ENCODE measurements at regions not wholly inside any gene's neighbourhood (a gene's known extent, or its start where the extent isn't known, plus 50 kb on each side); places are given as distances from the start of the nearest gene placed in this dataset.

- WGBS (ENCODE audit: missing lambda C conversion rate): 1% methylated on average over 2 of the region's 2 CpGs
- ChIA-PET POLR2A (no interaction called here), CTCF (interaction anchor here (1.2 kb wide), 1 partner anchor 9 kb away, joined by 4 read pairs; no protein-coding TSS in a partner anchor)
- H3K4me1 ChIP-seq: no peaks in the 10 kb centered on the region
- TF ChIP-seq REST (IDR thresholded peaks at IDR 0.05): no peak
- TF ChIP-seq RARB (CRISPR knock-in tag; IDR thresholded peaks at IDR 0.05): no peak
- no peak for TF ChIP-seq ZC3H11A (IDR thresholded peaks at IDR 0.05)
- no peak for TF ChIP-seq FOSB (CRISPR knock-in tag; IDR thresholded peaks at IDR 0.05)
- TF ChIP-seq CBX8 (IDR thresholded peaks at IDR 0.05): no peak
- TF ChIP-seq KDM1A (IDR thresholded peaks at IDR 0.05; ENCODE audit: low read depth): no peak
- no peak for TF ChIP-seq ATOH8 (CRISPR knock-in tag; IDR thresholded peaks at IDR 0.05; ENCODE audit: low read depth)
- TF ChIP-seq MAZ (IDR thresholded peaks at IDR 0.05; ENCODE audit: borderline replicate concordance, low read depth, low read length): no peak
- TF ChIP-seq POLR2AphosphoS2 (conservative IDR thresholded peaks at IDR 0.05; ENCODE audit: low read length): no peak
- no peak for TF ChIP-seq HDAC2 (IDR thresholded peaks at IDR 0.05)
- TF ChIP-seq JUNB (IDR thresholded peaks at IDR 0.05): no peak
- TF ChIP-seq MAX (IDR thresholded peaks at IDR 0.05): no peak
- no peak for ATAC-seq
- H3K27ac ChIP-seq: no peak overlapping the region
- H3K9me3 ChIP-seq: no peaks in the 10 kb centered on the region
- no peak for FAIRE-seq
- DNase-seq (ENCODE audit: low read depth in 1 of 2, low spot score in 1 of 2): no peak
- no peak overlapping the region for H3K4me3 ChIP-seq
- no peak overlapping the region for H3K4me2 ChIP-seq
These were observed 249.2 kb upstream of the CCNH start for GRCh38 chr5:87661784-87662566.

- TF ChIP-seq ATOH8 (CRISPR knock-in tag; IDR thresholded peaks at IDR 0.05; ENCODE audit: low read depth) (no peak), EHMT2 (IDR thresholded peaks at IDR 0.05; ENCODE audit: low read depth) (no peak), E2F6 (IDR thresholded peaks at IDR 0.05; ENCODE audit: borderline replicate concordance, low read depth) (no peak), BHLHE40 (IDR thresholded peaks at IDR 0.05; ENCODE audit: low read depth, low read length) (no peak), ZC3H11A (IDR thresholded peaks at IDR 0.05) (no peak), EP300 (IDR thresholded peaks at IDR 0.05) (no peak), NFE2L2 (conservative IDR thresholded peaks at IDR 0.05; ENCODE audit: low read length) (no peak), CTCF (IDR thresholded peaks at IDR 0.05) (no peak), JUNB (IDR thresholded peaks at IDR 0.05) (no peak), MAX (IDR thresholded peaks at IDR 0.05) (no peak), HOXB5 (CRISPR knock-in tag; IDR thresholded peaks at IDR 0.05) (no peak), FOSL2 (IDR thresholded peaks at IDR 0.05) (no peak), FOSL2 (CRISPR knock-in tag; IDR thresholded peaks at IDR 0.05) (no peak), PHF8 (IDR thresholded peaks at IDR 0.05; ENCODE audit: borderline replicate concordance, low read depth) (no peak), ZFP36 (IDR thresholded peaks at IDR 0.05; ENCODE audit: borderline replicate concordance, partially characterized antibody) (no peak)
- FAIRE-seq (no peak), DNase-seq (ENCODE audit: low read depth in 1 of 2, low spot score in 1 of 2) (no peak), ATAC-seq (no peak)
- no peak overlapping the region for H3K4me2 ChIP-seq
- CTCF ChIA-PET: interaction anchor here (0.6 to 0.8 kb wide), 2 partner anchors 9 to 118 kb away, joined by 3 to 4 read pairs; no protein-coding TSS in a partner anchor
- no peaks in the 10 kb centered on the region for H3K9me3 ChIP-seq
- 7% methylated on average over 2 of the region's 2 CpGs for WGBS (ENCODE audit: missing lambda C conversion rate)
- no peak overlapping the region for H3K4me3 ChIP-seq
- no peak overlapping the region for H3K27ac ChIP-seq
- no peaks in the 10 kb centered on the region for H3K4me1 ChIP-seq
- POLR2A ChIA-PET: no interaction called here
These were observed 240.5 kb upstream of the CCNH start for GRCh38 chr5:87653242-87653641.
